ENCODE measurements at regions not wholly inside any gene's neighbourhood (a gene's known extent, or its start where the extent isn't known, plus 50 kb on each side); places are given as distances from the start of the nearest gene placed in this dataset.

GRCh38 chr4:31160146-31160545, 440.0 kb downstream of the PCDH7 start:
- H3K4me3 ChIP-seq: no peak overlapping the region
- H3K27me3 ChIP-seq: no peaks in the 10 kb centered on the region
- 69 to 83% (median 77%) methylated on average over 3 of the region's 3 CpGs for WGBS, 5 donors
- intact Hi-C loops (cut with DNase I; ENCODE audit: low total_unique reads): no loop called here
- no peaks in the 10 kb centered on the region for H3K4me1 ChIP-seq
- no peak for DNase-seq
- no peak overlapping the region for H3K27ac ChIP-seq
- TF ChIP-seq POLR2A (IDR thresholded peaks at IDR 0.05) (no peak), CTCF (IDR thresholded peaks at IDR 0.05) (no peak), EP300 (IDR thresholded peaks at IDR 0.05) (no peak)
- H3K36me3 ChIP-seq: no peaks in the 10 kb centered on the region
- H3K9me3 ChIP-seq: no peaks in the 10 kb centered on the region

DNA sequence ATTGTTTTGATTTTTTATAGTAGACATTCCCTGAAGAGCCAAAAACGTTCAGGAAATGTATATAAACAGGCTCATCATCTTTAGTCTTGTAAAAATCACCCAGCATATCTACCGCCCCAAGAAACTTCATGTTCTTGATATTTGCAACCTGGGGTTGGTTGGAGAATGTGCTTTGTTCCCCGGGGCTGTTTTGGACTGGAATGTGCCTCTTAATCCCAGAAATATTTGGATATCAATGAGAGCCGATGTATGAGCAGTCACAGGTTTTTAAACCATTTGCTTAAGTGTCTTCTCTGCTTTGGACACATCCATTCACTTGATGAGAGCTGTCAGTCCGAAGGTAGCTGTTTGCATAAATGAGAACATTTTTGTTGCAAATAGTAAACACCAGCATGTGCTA, 449.7 kb downstream of the PCDH7 start:
- 60 to 75% (median 63%) methylated on average over 5 of the region's 5 CpGs for WGBS, 5 donors
- Histone ChIP-seq H3K9me3 (no peaks in the 10 kb centered on the region), H3K4me1 (no peaks in the 10 kb centered on the region), H3K27me3 (no peaks in the 10 kb centered on the region), H3K4me3 (no peak overlapping the region), H3K27ac (no peak overlapping the region), H3K36me3 (no peaks in the 10 kb centered on the region)
- TF ChIP-seq POLR2A (IDR thresholded peaks at IDR 0.05): no peak
- no peak for TF ChIP-seq CTCF (IDR thresholded peaks at IDR 0.05)
- no peak for TF ChIP-seq EP300 (IDR thresholded peaks at IDR 0.05)
- TF ChIP-seq POLR2AphosphoS5 (IDR thresholded peaks at IDR 0.05): no peak
- intact Hi-C loops (cut with DNase I; ENCODE audit: low total_unique reads): no loop called here
- no peak for DNase-seq

DNA sequence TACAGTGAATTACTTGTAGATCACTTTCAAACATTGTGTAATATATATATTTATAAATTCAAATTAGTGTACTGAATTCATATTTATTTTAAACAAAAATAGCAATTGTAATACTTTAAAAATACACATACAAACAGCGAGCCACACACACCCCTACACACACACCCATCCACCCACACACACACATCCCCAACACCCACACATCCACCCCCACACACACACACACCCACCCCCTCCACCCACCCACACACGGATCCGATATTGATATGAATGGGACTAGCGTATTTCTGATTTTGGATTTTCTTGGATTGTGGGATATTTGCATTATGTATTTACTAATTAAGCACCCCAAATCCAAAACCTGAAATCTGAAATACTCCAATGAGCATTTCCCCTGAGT, 451.2 kb downstream of the PCDH7 start:
- DNase-seq: no peak
- intact Hi-C loops (cut with DNase I; ENCODE audit: low total_unique reads): no loop called here
- H3K36me3 ChIP-seq: no peaks in the 10 kb centered on the region
- whole genome bisulfite sequencing, 5 donors: 90 to 93% (median 92%) methylated on average over 4 of the region's 4 CpGs
- no peak overlapping the region for H3K27ac ChIP-seq
- no peaks in the 10 kb centered on the region for H3K9me3 ChIP-seq
- TF ChIP-seq CTCF (IDR thresholded peaks at IDR 0.05): no peak
- no peak for TF ChIP-seq POLR2A (IDR thresholded peaks at IDR 0.05)
- TF ChIP-seq POLR2AphosphoS5 (IDR thresholded peaks at IDR 0.05): no peak
- TF ChIP-seq EP300 (IDR thresholded peaks at IDR 0.05): no peak
- H3K4me1 ChIP-seq: no peaks in the 10 kb centered on the region
- H3K27me3 ChIP-seq: no peaks in the 10 kb centered on the region
- no peak overlapping the region for H3K4me3 ChIP-seq

DNA sequence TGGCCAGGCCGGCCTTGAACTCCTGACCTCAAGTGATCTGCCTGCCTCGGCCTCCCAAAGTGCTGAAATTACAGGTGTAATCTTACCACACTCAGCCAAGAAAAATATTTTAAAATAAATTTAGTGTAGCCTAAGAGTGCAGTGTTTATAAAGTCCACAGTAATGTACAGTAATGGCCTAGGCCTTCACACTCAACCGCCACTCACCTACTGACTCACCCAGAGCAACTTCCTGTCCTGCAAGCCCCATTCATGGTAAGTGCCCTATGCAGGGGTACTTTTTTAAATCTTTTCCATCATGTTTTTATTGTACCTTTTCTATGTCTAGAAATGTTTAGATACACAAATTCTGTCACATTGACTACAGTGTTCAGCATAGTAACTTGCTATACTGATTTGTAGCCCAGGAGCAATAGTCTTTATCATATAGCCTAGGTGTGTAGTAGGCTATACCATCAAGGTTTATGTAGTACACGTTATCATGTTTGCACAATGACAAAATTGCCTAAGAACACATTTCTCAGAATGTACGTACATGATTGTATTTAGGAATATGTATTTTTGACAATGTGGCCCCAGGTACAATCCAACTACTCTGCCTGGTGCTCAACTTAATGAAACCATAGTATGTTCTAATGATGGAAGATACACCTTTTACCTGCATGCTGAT, 455.2 kb downstream of the PCDH7 start:
- Histone ChIP-seq H3K36me3 (no peaks in the 10 kb centered on the region), H3K4me3 (no peak overlapping the region), H3K4me1 (no peaks in the 10 kb centered on the region), H3K27ac (no peak overlapping the region), H3K9me3 (no peaks in the 10 kb centered on the region), H3K27me3 (no peaks in the 10 kb centered on the region)
- no peak for TF ChIP-seq POLR2AphosphoS5 (IDR thresholded peaks at IDR 0.05)
- TF ChIP-seq POLR2A (IDR thresholded peaks at IDR 0.05): no peak
- TF ChIP-seq CTCF (IDR thresholded peaks at IDR 0.05): no peak
- TF ChIP-seq EP300 (IDR thresholded peaks at IDR 0.05): no peak
- 79 to 86% (median 84%) methylated on average over 5 of the region's 5 CpGs for WGBS, 5 donors
- DNase-seq: no peak
- intact Hi-C loops (cut with DNase I; ENCODE audit: low total_unique reads): no loop called here

All from stomach (tissue), 8 donors.